KBM-7 (cell line): ENCODE measurements at regions not wholly inside any gene's neighbourhood (a gene's known extent, or its start where the extent isn't known, plus 50 kb on each side); places are given as distances from the start of the nearest gene placed in this dataset.

Experiments used
- DNase-seq: peaks from one replicate; pipeline ENCODE4 v3.0.0-alpha.2; 2015
- in situ Hi-C: fragments of 300-500 bp; cut with MboI; formaldehyde crosslinking; loops from 2 replicates; pipeline ENCODE4 v1.14.3; 2020; ENCODE audit warnings: low sequenced_read_pairs, low pct_unique_long_range_greater_than_20kb, mixed read lengths

- in situ Hi-C loops, result no loop called here
- no peak for DNase-seq
Measured at GRCh38 chr16:60748366-60748765, 1287.9 kb downstream of the CDH8 start.

- in situ Hi-C loops, result no loop called here
- no peak for DNase-seq
Measured at GRCh38 chr16:60744198-60744597, 1292.0 kb downstream of the CDH8 start.

GRCh38 chr16:60741810-60742209 lies 1294.4 kb downstream of the CDH8 start:
- no peak for DNase-seq
- in situ Hi-C loops, result no loop called here

GRCh38 chr16:60739737-60740683 lies 1296.2 kb downstream of the CDH8 start:
- no peak for DNase-seq
- in situ Hi-C loops, result no loop called here

- in situ Hi-C loops, result no loop called here
- DNase-seq, result no peak
Measured at GRCh38 chr16:60731329-60732050, 1304.7 kb downstream of the CDH8 start.

GRCh38 chr16:60729051-60729450 lies 1307.2 kb downstream of the CDH8 start:
- in situ Hi-C loops, result no loop called here
- DNase-seq, result no peak

- in situ Hi-C loops, result no loop called here
- DNase-seq, result no peak
Measured at GRCh38 chr16:60727851-60728250, 1308.4 kb downstream of the CDH8 start.

- in situ Hi-C loops, result no loop called here
- no peak for DNase-seq
Measured at GRCh38 chr16:60720060-60720459, 1316.2 kb downstream of the CDH8 start.

GRCh38 chr16:60717808-60718207 lies 1318.4 kb downstream of the CDH8 start:
- in situ Hi-C loops, result no loop called here

GRCh38 chr16:60712144-60712543 lies 1324.1 kb downstream of the CDH8 start:
- in situ Hi-C loops, result no loop called here
- DNase-seq, result no peak

More at GRCh38 chr16:60717808-60718207, 1318.4 kb downstream of the CDH8 start:
- no peak for DNase-seq

- in situ Hi-C loops, result no loop called here
Measured at GRCh38 chr16:60704726-60705125, 1331.5 kb downstream of the CDH8 start.

GRCh38 chr16:60703096-60703495 lies 1333.1 kb downstream of the CDH8 start:
- no peak for DNase-seq

More at GRCh38 chr16:60704726-60705125, 1331.5 kb downstream of the CDH8 start:
- no peak for DNase-seq

GRCh38 chr16:60686824-60687223 lies 1349.4 kb downstream of the CDH8 start:
- peak; percentile 3 for DNase-seq
- in situ Hi-C loops, result no loop called here

More at GRCh38 chr16:60703096-60703495, 1333.1 kb downstream of the CDH8 start:
- in situ Hi-C loops, result no loop called here

GRCh38 chr16:60684002-60684401 lies 1352.2 kb downstream of the CDH8 start:
- in situ Hi-C loops, result no loop called here
- DNase-seq, result no peak

GRCh38 chr16:60682219-60682618 lies 1354.0 kb downstream of the CDH8 start:
- in situ Hi-C loops, result no loop called here

GRCh38 chr16:60681043-60681442 lies 1355.2 kb downstream of the CDH8 start:
- DNase-seq, result no peak
- in situ Hi-C loops, result no loop called here

More at GRCh38 chr16:60682219-60682618, 1354.0 kb downstream of the CDH8 start:
- no peak for DNase-seq

GRCh38 chr16:60675022-60675421 lies 1361.2 kb downstream of the CDH8 start:
- DNase-seq, result no peak
- in situ Hi-C loops, result no loop called here

- in situ Hi-C loops, result no loop called here
- no peak for DNase-seq
Measured at GRCh38 chr16:60674241-60674640, 1362.0 kb downstream of the CDH8 start.

GRCh38 chr16:60655514-60656153 lies 1380.6 kb downstream of the CDH8 start:
- no peak for DNase-seq
- in situ Hi-C loops, result no loop called here

- in situ Hi-C loops, result no loop called here
- no peak for DNase-seq
Measured at GRCh38 chr16:60651346-60651745, 1384.9 kb downstream of the CDH8 start.
